K562 (cell line): ENCODE measurements at regions not wholly inside any gene's neighbourhood (a gene's known extent, or its start where the extent isn't known, plus 50 kb on each side); places are given as distances from the start of the nearest gene placed in this dataset.

ENCODE experiments used
- ATAC-seq: fragments of 200-7000 bp; cut with Tn5 transposase; 3 replicates; pipeline ENCODE4 v1.9.1; 2020; ENCODE audit warnings: moderate library complexity
- BruUV-seq: library from RNA; stranded (reverse); fragments of 400-500 nt; replicated peaks from 2 replicates; lab custom pipeline; 2021; lab: Mats Ljungman, UMichigan
- CTCF ChIA-PET: fragments of 300-600 bp; formaldehyde crosslinking; extraction: SDS; loops from one replicate; lab custom pipeline; 2021; ENCODE audit warnings: low intra/inter-chr PET ratio; lab: Yijun Ruan, JAX
- POLR2A ChIA-PET: fragments of 300-600, 350-650 bp; sonication (Branson Sonifier 250); formaldehyde crosslinking; extraction: SDS; loops from one replicate; lab custom pipeline; 2021; ENCODE audit warnings: antibody characterized with exemption, inconsistent platforms; lab: Yijun Ruan, JAX
- DNase-seq, 4 experiments: peaks; one replicate each; pipeline versions ENCODE4 v3.0.0 to v3.0.0-alpha.2; 2011 to 2018; ENCODE audit warnings: low spot score in 3 of 4, mixed read lengths in 3 of 4; ENCODE audit errors: extremely low read depth in 1 of 4
- FAIRE-seq: peaks from 2 replicates; lab custom pipeline; 2011; peaks lifted over from hg19 to GRCh38; lab: Jason Lieb, UNC
- H2AFZ ChIP-seq: 2 replicates; pipeline ENCODE4 v1.6.0; 2011; ENCODE audit warnings: low read depth, low read length, control low read depth, inconsistent platforms
- H3K27ac ChIP-seq: fragments of 200-600 bp; 3 replicates; pipeline ENCODE4 v1.8.0; 2011; ENCODE audit warnings: low read depth, mild to moderate bottlenecking, control low read depth, inconsistent platforms, low read length, moderate library complexity, mixed read lengths; ENCODE audit errors: extremely low read depth
- H3K27me3 ChIP-seq, 2 experiments: fragments of 300-600 bp in 1 of 2; 2 replicates in 1 of 2; 3 replicates in 1 of 2; pipeline versions ENCODE4 v1.6.0 to v1.8.0; 2011; ENCODE audit warnings: inconsistent platforms in 2 of 2, low read length in 2 of 2, mild to moderate bottlenecking in 1 of 2, mixed read lengths in 1 of 2, moderate library complexity in 1 of 2; ENCODE audit not compliant: control insufficient read depth in 2 of 2, insufficient read depth in 2 of 2
- H3K36me3 ChIP-seq: fragments of 300-600 bp; 3 replicates; pipeline ENCODE4 v1.8.0; 2011; ENCODE audit warnings: mild to moderate bottlenecking, low read length, inconsistent platforms; ENCODE audit not compliant: control insufficient read depth, insufficient read depth
- H3K4me1 ChIP-seq, 2 experiments: fragments of 200-600 bp in 1 of 2; replicated peaks in 1 of 2; 2 replicates in 1 of 2; 3 replicates in 1 of 2; pipeline versions ENCODE4 v1.5.1 to v1.8.0; 2011; ENCODE audit warnings: inconsistent platforms in 2 of 2, low read length in 2 of 2, mild to moderate bottlenecking in 1 of 2, mixed read lengths in 1 of 2, moderate library complexity in 1 of 2; ENCODE audit not compliant: control insufficient read depth in 2 of 2, insufficient read depth in 2 of 2
- H3K4me2 ChIP-seq: 2 replicates; pipeline ENCODE4 v1.6.1; 2011; ENCODE audit warnings: low read length, control low read depth, inconsistent platforms, mixed read lengths; ENCODE audit not compliant: insufficient read depth
- H3K4me3 ChIP-seq: fragments of 200-600 bp; sonication (generic), shearing (Covaris generic); 2 replicates; pipeline ENCODE4 v1.5.1; 2016; ENCODE audit warnings: control low read depth, inconsistent platforms
- H3K79me2 ChIP-seq: fragments of 200-600 bp; 3 replicates; pipeline ENCODE4 v1.8.0; 2011; ENCODE audit warnings: low read length, inconsistent platforms; ENCODE audit not compliant: control insufficient read depth, insufficient read depth
- H3K9ac ChIP-seq, 2 experiments: 2 replicates each; pipeline versions ENCODE4 v1.6.0 to v1.6.1; 2011; ENCODE audit warnings: low read depth in 2 of 2, low read length in 2 of 2, control low read depth in 1 of 2, inconsistent platforms in 1 of 2, mild to moderate bottlenecking in 1 of 2, mixed read lengths in 1 of 2; ENCODE audit not compliant: insufficient read depth in 1 of 2
- H3K9me1 ChIP-seq: one replicate; pipeline ENCODE4 v1.6.0; 2011; ENCODE audit warnings: inconsistent platforms, mild to moderate bottlenecking, low read length, moderate library complexity; ENCODE audit not compliant: control insufficient read depth, insufficient read depth
- H3K9me3 ChIP-seq: replicated peaks from 2 replicates; pipeline ENCODE4 v1.5.1; 2011; ENCODE audit warnings: low read depth, low read length, inconsistent platforms; ENCODE audit not compliant: control insufficient read depth, insufficient read depth
- H4K20me1 ChIP-seq: replicated peaks from 2 replicates; pipeline ENCODE4 v1.6.1; 2011; ENCODE audit warnings: low read length, inconsistent platforms, mixed read lengths; ENCODE audit not compliant: control insufficient read depth, insufficient read depth
- CHCHD3 ChIP-seq: fragments of 250-450 bp; sonication (Bioruptor Pico); IDR thresholded peaks from 2 replicates; pipeline ENCODE4 v2.1.2; 2022; ENCODE audit warnings: mild to moderate bottlenecking
- EGR1 ChIP-seq: fragments of 450-650 bp; conservative IDR thresholded peaks from 2 replicates; pipeline ENCODE4 v1.6.1; 2017; ENCODE audit warnings: mild to moderate bottlenecking
- GATA2 ChIP-seq: sonication (generic); formaldehyde crosslinking; IDR thresholded peaks from 2 replicates; pipeline ENCODE4 v1.4.0; 2020; ENCODE audit warnings: mild to moderate bottlenecking, missing genetic modification reagents
- MYC ChIP-seq, 2 experiments: fragments of 250-450 bp in 1 of 2; sonication (Bioruptor Pico) in 1 of 2; IDR thresholded peaks; 2 replicates each; pipeline versions ENCODE4 v1.5.1 to v1.6.1; 2012 to 2021; ENCODE audit warnings: low read depth in 2 of 2, borderline replicate concordance in 1 of 2, improper control_type of control experiment in 1 of 2, low read length in 1 of 2, mild to moderate bottlenecking in 1 of 2, moderate library complexity in 1 of 2
- PPARD ChIP-seq: fragments of 250-450 bp; sonication (Bioruptor Pico); IDR thresholded peaks from 2 replicates; pipeline ENCODE4 v1.8.0; 2022; ENCODE audit warnings: inconsistent platforms, mild to moderate bottlenecking, moderate library complexity
- RBM22 ChIP-seq: fragments of 200-400 bp; formaldehyde crosslinking; IDR thresholded peaks from 2 replicates; pipeline ENCODE4 v1.6.1; 2018; ENCODE audit warnings: low read length, low read depth; ENCODE audit not compliant: poor library complexity, severe bottlenecking
- SP1 ChIP-seq: sonication (generic); formaldehyde crosslinking; IDR thresholded peaks from 2 replicates; pipeline ENCODE4 v1.8.1; 2022; ENCODE audit warnings: mild to moderate bottlenecking, missing genetic modification reagents
- TAF7 ChIP-seq: fragments of 450-650 bp; IDR thresholded peaks from 2 replicates; pipeline ENCODE4 v1.6.1; 2016; ENCODE audit warnings: missing genetic modification characterization, missing compliant biosample characterization
- ZBTB1 ChIP-seq: sonication (generic); formaldehyde crosslinking; IDR thresholded peaks from 2 replicates; pipeline ENCODE4 v1.8.1; 2023; ENCODE audit warnings: missing genetic modification reagents, low read depth, mild to moderate bottlenecking, borderline replicate concordance
- ZFP30 ChIP-seq: fragments of 250-450 bp; sonication (Bioruptor Pico); IDR thresholded peaks from 2 replicates; pipeline ENCODE4 v1.8.0; 2022; ENCODE audit warnings: moderate library complexity, mild to moderate bottlenecking, inconsistent platforms, borderline replicate concordance
- ZNF12 ChIP-seq: sonication (generic); formaldehyde crosslinking; IDR thresholded peaks from 2 replicates; pipeline ENCODE4 v1.4.0; 2020; ENCODE audit warnings: mild to moderate bottlenecking, missing genetic modification reagents
- ZNF133 ChIP-seq: fragments of 250-450 bp; sonication (Bioruptor Pico); IDR thresholded peaks from 2 replicates; pipeline ENCODE4 v1.4.0; 2020; ENCODE audit warnings: mild to moderate bottlenecking
- ZNF134 ChIP-seq: fragments of 250-450 bp; sonication (Bioruptor Pico); conservative IDR thresholded peaks from 2 replicates; pipeline ENCODE4 v1.4.0; 2020
- ZNF217 ChIP-seq: sonication (generic); formaldehyde crosslinking; IDR thresholded peaks from 2 replicates; pipeline ENCODE4 v1.8.0; 2022; ENCODE audit warnings: mild to moderate bottlenecking, missing genetic modification reagents
- ZNF75A ChIP-seq: fragments of 450-650 bp; formaldehyde crosslinking; IDR thresholded peaks from 2 replicates; pipeline ENCODE4 v1.4.0; 2020; ENCODE audit warnings: mild to moderate bottlenecking
- WGBS: fragments of 100-300 bp; shearing (Covaris generic); methylation state at CpG from one replicate; pipeline ENCODE4 v1.1.6; 2016; ENCODE audit warnings: low coverage, mixed read lengths; ENCODE audit not compliant: insufficient coverage; ENCODE audit errors: missing lambda C conversion rate; 5-methylcytosine and 5-hydroxymethylcytosine counted together
- in situ Hi-C: fragments of 300-500 bp; cut with MboI; formaldehyde crosslinking; loops from 4 replicates; pipeline ENCODE4 v1.15.0; 2018; ENCODE audit warnings: inconsistent platforms, mixed read lengths
- intact Hi-C: fragments of 100-400 bp; cut with micrococcal nuclease; formaldehyde crosslinking; loops from 2 replicates; pipeline ENCODE4 v1.14.2; 2022
- TF ChIP-seq, protein P1 (sequence below): IDR thresholded peaks from 2 replicates; pipeline ENCODE4 v1.6.1; 2012; ENCODE audit warnings: low read depth, low read length, improper control_type of control experiment, borderline replicate concordance
- TF ChIP-seq, protein P2 (sequence below): sonication (generic); formaldehyde crosslinking; IDR thresholded peaks from 2 replicates; pipeline ENCODE4 v1.8.0; 2023; ENCODE audit warnings: mild to moderate bottlenecking, missing genetic modification reagents

DNA sequence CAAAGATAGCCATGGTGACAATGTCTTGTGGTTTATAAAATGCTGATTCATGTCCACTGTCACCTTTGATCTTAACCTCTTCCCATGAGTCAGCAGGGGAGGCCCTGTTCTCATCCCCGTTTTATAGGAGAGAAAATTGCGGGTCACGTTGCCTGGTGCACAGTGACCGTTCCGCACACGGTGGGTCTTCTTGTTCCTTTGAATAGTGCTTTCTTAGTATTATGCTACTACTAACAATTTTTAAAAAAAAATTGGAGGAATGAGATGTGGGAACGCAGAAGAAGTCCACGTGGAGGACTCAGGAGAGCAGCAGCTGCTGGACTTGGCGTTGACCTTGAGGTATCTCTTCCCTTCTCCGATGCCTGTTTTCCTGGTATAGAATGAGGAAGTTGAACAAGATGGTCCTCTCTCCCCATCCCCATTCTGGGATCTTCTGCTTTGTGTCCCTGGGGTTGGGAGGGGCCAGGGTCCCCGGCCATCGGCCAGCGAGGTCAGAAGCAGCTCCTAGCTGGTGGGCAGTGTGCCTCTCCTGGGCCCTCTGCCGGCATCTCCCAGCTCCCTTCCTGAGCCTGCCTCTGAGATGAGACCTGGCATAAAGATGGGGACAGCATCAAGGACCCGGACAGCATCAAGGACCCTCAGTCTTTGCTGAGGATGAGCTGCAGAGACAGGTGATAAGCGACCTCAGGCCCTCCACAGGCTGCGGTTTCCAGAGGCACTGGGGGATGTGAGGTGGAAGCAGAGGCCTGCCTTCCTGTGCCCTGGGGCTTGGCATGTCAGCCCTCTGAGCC is 143.9 kb downstream of the C9orf50 start:
- Histone ChIP-seq H3K27ac (peak overlapping the region; percentile 70), H3K9me1 (no peaks in the 10 kb centered on the region), H2AFZ (peak overlapping the region; percentile 88), H3K4me2 (peak overlapping the region; percentile 77), H3K9me3 (peaks cover 10% of the 10 kb centered on the region), H3K27me3 (no peaks in the 10 kb centered on the region), H3K36me3 (no peaks in the 10 kb centered on the region), H3K79me2 (peaks cover 4% of the 10 kb centered on the region; the same call in 2 of the 3 replicates), H4K20me1 (no peaks in the 10 kb centered on the region), H3K4me1 (peaks cover 53 to 54% of the 10 kb centered on the region in 2 experiments), H3K9ac (peak overlapping the region; percentile 47 to 90; a peak in 3 of 4 replicates), H3K4me3 (no peak overlapping the region)
- DNase-seq = peak; percentile 61 to 84 (median 72)
- POLR2A ChIA-PET = interaction anchor here (0.5 to 1.5 kb wide), 8 partner anchors 9 to 1525 kb away, joined by 3 to 7 read pairs (median 4); no protein-coding TSS in a partner anchor
- intact Hi-C loops (no loop called here), in situ Hi-C loops (no loop called here)
- TSS peak; percentile 92 for BruUV-seq
- WGBS = 8% methylated on average over 16 of the region's 17 CpGs
- FAIRE-seq = peak; percentile 90
- CTCF ChIA-PET = no interaction called here
- peak; percentile 63 for ATAC-seq
- TF ChIP-seq ZFP30 (CRISPR knock-in tag) (no peak), ZBTB1 (CRISPR knock-in tag) (no peak), SP1 (CRISPR knock-in tag) (no peak), ZNF134 (CRISPR knock-in tag) (no peak), TAF7 (no peak), RBM22 (no peak), GATA2 (CRISPR knock-in tag) (no peak), CHCHD3 (CRISPR knock-in tag) (no peak), ZNF217 (CRISPR knock-in tag) (no peak), EGR1 (no peak), MYC (IDR thresholded peaks at IDR 0.05; ENCODE audit: low read depth, low read length) (peak; percentile 81), MYC (CRISPR knock-in tag; IDR thresholded peaks at IDR 0.05; ENCODE audit: borderline replicate concordance, low read depth) (no peak), PPARD (no peak), ZNF133 (CRISPR knock-in tag) (no peak), ZNF12 (CRISPR knock-in tag) (no peak), ZNF75A (no peak)
- TF ChIP-seq, protein P1, sequence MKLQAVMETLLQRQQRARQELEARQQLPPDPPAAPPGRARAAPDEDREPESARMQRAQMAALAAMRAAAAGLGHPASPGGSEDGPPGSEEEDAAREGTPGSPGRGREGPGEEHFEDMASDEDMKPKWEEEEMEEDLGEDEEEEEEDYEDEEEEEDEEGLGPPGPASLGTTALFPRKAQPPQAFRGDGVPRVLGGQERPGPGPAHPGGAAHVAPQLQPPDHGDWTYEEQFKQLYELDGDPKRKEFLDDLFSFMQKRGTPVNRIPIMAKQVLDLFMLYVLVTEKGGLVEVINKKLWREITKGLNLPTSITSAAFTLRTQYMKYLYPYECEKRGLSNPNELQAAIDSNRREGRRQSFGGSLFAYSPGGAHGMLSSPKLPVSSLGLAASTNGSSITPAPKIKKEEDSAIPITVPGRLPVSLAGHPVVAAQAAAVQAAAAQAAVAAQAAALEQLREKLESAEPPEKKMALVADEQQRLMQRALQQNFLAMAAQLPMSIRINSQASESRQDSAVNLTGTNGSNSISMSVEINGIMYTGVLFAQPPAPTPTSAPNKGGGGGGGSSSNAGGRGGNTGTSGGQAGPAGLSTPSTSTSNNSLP = peak; percentile 46; the same call in 1 of the 2 replicates
- TF ChIP-seq, protein P2, sequence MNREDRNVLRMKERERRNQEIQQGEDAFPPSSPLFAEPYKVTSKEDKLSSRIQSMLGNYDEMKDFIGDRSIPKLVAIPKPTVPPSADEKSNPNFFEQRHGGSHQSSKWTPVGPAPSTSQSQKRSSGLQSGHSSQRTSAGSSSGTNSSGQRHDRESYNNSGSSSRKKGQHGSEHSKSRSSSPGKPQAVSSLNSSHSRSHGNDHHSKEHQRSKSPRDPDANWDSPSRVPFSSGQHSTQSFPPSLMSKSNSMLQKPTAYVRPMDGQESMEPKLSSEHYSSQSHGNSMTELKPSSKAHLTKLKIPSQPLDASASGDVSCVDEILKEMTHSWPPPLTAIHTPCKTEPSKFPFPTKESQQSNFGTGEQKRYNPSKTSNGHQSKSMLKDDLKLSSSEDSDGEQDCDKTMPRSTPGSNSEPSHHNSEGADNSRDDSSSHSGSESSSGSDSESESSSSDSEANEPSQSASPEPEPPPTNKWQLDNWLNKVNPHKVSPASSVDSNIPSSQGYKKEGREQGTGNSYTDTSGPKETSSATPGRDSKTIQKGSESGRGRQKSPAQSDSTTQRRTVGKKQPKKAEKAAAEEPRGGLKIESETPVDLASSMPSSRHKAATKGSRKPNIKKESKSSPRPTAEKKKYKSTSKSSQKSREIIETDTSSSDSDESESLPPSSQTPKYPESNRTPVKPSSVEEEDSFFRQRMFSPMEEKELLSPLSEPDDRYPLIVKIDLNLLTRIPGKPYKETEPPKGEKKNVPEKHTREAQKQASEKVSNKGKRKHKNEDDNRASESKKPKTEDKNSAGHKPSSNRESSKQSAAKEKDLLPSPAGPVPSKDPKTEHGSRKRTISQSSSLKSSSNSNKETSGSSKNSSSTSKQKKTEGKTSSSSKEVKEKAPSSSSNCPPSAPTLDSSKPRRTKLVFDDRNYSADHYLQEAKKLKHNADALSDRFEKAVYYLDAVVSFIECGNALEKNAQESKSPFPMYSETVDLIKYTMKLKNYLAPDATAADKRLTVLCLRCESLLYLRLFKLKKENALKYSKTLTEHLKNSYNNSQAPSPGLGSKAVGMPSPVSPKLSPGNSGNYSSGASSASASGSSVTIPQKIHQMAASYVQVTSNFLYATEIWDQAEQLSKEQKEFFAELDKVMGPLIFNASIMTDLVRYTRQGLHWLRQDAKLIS (CRISPR knock-in tag) = no peak
